Stimulated activated CD8-positive, alpha-beta memory T cell treated with anti-CD3 and anti-CD28 coated beads, Interleukin-12 subunit alpha, Interleukin-12 subunit beta, amount 100 ng/mL, for 4 hours (primary cell): ENCODE measurements at regions not wholly inside any gene's neighbourhood (a gene's known extent, or its start where the extent isn't known, plus 50 kb on each side); places are given as distances from the start of the nearest gene placed in this dataset.

Experiments used
- DNase-seq: peaks from one replicate; pipeline ENCODE4 v3.0.0-alpha.2; 2020; ENCODE audit warnings: low read depth

DNA sequence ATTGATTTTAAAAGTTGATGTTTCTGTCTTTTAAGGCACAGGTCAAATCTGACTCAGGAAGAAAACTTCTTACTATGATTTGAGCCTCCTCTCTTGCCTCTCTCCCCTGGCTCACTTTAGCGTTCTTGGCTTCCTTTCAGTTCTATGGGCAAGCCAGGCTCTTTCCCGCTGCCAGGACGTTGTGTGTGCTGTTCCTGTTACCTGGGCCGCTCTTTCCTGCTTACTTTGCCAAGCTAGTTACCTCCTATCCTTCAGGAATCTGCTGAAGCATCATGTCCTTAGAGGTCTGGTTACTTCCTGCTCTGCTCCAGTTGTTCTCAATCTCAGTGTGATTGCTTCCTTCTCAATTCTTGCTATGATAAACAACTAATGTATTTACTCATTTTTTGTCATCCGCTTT, 1108.5 kb upstream of the EEF2KMT start:
- no peak for DNase-seq

DNA sequence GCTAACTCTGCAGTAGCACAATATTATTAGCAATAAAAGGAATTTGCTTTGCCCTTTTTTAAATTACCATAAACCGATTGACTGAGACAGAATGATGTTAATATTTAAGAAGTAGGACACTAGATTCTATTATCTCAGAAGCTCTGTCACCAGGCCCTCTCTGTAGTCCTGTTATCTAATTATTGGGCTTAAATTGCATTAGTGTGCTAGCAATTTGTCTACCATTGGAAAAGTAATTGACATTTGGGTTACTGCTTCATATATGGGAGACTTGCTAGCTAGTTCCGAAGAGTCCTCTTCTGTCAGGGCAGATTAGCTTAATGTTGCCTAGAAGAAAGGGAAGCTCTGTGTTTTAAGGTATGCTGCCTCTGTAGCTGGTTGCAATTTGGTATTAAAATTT, 1107.3 kb upstream of the EEF2KMT start:
- DNase-seq, result no peak

DNA sequence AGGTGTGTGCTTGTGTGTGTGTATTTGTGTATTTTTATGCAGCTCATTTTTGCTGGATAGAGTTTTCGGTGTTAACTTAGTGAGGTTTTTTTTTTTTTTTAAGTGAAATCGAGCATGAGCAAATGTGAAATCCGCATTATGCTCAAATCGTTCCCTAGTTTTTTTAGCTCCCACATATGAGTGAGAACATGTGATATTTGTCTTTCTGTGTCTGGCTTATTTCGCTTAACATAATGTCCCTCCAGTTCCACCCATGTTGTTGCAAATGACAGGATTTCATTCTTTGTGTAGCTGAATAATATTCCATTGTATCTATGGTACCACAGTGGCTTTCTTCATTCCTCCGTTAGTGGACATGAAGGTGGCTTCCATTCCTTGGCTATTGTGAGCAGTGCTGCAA, 1103.3 kb upstream of the EEF2KMT start:
- no peak for DNase-seq

DNA sequence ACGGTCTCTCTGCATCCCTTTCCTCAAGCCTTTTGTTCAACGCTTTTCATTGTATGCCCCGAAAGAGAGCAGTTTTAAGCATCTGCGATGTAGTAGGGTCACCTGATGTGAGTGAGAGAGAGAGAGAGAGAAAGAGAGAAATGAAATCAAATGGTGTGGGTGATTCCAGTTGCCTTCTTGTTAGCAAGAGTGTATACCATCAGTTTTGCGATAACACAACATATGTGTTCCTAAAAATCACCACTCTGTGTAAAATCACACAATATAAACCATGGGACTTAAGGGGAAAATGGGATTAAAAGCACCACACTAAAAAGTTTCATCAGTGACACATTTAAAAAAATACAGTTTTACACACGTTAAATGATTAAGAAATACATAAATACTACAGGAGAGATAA, 1102.7 kb upstream of the EEF2KMT start:
- DNase-seq, result no peak

DNA sequence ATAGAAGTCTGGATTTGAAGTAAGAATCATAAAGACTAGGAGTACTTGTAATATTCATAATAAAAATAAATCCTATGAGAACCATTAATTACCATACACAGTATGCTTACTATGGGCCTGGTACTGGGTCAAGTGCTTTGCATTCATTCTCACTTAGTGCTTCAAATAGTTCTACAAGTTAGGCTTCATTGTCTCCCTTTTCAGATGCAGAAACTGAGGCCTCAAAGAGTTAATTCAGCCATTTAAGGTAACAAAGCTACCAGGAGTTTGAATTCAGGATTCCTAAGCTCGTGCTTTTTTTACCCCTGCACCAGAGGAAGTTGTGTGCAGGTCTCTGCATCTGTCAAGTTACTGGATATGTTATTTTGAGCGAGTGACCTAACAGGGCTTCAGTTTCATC, 1098.4 kb upstream of the EEF2KMT start:
- DNase-seq, result no peak

DNA sequence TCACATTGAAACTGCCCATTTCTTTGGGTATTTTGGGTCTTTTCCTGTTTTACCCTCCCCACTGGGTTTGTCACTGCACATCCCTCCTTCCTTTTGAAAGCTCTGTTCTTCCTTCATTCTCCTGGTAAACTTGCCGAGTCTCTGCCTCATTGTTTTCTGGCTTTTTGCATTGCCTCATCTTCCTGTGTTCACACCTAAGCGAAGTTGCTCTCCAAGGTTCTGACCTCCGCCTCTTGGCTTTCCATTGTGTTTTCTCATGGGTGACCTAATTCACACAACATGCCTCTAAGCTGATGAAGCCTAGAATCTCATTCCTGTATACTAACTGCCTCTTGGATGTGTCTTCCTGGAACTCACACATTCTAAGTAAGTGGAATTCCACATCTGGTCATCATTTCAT, 1096.1 kb upstream of the EEF2KMT start:
- no peak for DNase-seq

DNA sequence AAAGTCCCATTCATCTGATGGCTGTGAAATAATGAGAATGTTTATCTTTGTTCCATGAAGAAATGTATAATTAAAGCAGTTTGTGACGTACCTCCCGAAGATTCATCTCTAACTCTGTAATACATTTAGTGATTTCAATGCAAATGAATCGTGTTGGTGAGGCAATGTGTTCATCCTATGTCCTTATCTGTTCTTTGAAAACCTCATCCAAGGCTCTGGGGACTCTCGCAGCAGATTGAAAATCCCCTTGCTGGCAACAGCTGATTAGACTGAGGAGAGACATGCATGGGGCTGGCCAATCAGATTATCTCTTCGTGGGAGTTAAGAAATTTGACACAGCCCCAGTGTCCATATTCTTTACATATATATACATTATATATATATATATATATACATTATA, 1095.4 kb upstream of the EEF2KMT start:
- DNase-seq, result no peak

DNA sequence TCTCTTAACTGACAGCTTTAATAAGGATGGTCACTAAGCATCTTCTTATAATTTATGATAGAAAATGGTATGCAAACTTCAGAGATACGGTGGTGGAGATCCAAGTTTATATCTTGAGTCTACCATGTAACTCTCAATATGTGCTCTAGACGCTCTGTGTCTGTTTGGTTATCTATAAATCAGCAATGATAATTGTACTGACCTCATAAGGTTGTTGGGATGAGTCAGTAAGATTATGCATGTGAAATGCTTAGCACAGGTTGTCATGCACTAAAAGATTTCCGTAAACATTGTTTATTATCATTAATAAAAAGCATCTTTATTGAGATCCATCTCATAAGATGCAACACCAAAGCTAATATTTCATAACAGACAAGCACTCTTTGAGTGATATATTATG, 1094.9 kb upstream of the EEF2KMT start:
- no peak for DNase-seq

DNA sequence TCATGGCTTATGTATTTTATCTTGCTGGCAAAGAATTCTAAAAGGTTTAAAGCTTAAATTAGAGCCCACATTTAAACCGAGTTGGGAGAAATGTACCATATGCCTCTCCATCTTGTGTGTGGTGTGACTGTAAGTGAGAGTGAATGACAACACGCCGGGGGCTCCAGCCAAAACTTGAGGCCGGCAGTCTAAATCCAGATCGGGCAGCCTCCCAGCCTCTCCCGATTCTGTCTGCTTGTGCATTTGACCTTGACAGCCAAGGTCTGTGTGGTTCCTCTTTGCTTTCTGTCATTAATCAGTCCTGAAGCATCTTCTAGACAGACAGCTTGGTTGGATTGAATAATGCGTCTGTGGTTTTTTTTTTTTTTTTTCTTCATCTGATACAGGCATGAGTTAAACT, 1093.2 kb upstream of the EEF2KMT start:
- DNase-seq, result no peak

DNA sequence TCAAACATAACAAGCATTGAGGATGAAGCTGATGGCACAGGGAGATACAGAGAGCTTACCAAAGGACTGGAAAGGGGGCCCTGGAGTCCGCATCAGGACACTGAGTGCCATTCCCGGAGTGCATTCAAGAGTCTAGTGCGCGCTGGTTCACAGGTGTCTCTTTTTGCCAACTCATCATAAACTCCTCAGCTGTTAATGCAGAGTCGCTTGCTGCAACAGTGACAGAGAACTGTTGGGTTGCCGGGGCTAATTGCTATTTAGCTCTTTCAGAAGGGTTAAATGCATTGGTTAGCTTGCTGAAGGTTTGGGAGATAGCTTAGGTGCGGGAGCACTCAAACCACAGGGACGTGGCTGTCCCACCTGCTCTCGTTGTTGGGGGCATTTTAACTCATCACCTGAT, 1091.6 kb upstream of the EEF2KMT start:
- no peak for DNase-seq

DNA sequence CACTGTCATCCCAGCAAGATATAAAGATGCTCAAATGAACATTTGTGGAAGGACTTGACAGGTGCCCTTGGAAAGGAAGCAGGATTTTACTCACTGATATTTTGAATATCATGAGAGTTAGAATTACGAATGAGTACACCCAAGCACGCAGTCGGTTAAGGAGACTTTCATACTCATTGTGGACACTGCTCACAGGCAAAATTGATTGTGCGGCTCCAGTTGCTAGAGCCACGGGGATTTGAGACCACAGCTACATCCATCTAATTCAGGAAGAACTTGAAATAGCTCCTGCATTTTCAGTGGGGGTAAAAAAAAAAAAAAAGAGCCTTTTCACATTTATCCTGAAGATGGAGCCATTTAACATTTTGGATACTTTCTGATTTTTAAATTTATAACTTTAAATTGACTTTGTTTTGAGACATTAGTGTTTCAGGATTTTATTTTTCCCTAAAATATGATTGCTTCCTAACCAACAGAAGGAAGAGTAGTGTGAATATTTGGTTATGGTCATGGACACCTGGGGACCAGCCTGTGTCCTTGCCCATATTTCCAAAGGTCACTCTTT, 1080.1 kb upstream of the EEF2KMT start:
- DNase-seq, result no peak

DNA sequence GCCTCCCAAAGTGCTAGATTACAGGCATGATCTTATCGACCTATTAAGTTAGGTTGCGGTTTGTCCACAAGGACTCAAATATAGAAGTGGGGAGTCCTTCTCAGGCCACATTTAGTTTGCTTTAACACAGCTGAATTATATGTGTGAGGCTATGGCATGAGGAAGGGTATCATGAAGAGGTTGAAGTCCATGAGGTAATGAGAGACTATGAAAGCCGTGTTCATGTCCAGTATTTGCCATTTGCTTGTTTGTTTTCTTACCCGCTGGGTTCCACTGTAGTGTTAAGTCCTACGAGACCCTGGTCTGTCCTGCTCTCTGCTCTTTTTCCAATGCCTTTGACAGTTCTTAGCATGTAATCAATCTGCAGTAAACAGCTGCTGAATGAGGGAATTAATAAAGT, 1072.4 kb upstream of the EEF2KMT start:
- DNase-seq, result no peak

DNA sequence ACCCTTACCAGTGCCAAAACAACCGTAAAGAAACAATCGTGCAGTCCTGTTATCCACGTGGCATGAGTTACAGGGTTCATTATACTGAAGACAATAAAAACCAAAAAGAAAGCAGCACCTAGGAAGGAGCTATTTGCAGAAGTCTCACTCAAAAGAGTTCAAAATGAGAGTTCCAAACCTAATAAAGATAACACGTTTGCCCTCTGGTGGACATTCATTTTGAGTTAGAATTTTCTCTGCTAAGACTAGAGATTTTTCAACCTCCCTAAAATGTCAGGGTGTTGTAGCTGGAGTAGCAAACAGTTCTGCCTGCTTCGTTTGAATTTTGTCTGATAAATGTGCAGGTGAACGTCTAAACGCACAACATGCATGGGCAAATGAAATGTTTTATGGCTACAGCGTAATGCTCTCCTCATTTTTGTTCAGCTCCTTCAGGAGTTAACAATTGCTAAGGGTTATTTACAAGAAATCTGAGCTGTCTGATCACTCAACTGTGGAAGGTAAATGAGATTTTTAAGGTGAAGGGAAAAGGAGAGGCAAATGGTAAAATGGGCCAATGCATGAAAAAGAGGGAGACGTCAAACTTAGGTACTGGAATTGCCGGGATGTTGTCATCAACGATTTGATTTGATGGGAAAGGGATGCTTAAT, 1067.9 kb upstream of the EEF2KMT start:
- no peak for DNase-seq

DNA sequence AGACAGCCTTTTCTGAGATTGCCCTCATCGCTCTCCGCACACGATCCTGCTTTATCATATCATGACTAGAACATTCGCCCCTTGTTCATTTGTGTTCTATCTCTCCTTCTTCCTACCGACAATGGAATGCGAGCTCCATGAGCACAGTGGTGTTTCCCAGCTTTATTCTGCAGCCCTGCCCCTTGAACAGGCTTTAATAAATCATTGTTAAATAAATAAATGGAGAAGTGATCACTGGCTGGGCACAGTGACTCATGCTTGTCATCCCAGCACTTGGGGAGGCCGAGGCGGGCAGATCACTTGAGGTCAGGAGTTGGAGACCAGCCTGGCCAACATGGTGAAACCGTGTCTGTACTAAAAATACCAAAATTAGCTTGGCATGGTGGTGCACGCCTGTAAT, 1063.3 kb upstream of the EEF2KMT start:
- DNase-seq, result no peak

DNA sequence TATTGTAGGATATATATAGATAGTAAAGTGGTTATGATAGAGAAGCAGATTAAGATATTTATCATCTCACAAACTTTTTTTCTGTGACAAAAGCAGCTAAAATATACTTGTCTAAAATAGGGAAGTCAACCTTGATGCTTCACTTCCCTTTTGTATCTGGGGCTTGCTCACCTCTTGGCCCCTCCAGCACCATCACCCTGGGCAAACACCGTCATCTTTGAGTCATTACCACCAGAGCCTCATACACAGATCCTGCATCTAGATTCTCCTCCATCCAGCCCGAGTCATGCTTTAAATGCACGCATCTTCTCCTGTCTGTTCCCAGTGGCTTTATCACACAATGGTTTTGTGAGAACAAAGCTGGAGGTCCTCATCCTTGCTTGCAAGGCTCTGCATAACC, 1062.7 kb upstream of the EEF2KMT start:
- DNase-seq, result no peak

DNA sequence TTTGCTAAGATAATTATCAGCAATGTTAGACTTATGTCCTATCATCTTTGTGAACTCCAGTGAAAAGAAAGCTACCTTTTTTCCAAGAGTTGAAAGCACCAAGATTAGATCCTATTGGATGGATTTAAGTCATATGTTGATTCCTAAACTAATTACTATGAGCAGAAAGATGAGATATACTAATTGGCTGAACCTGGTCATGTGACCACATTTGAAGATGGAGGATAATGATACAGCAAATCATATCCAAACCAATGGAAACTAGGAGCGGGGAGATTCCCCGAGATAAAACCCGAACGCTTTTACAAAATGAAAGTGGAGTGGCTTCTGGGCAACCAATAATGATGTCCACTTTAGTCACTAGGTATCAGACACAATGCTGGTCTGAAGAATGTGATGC, 1060.2 kb upstream of the EEF2KMT start:
- DNase-seq, result no peak

DNA sequence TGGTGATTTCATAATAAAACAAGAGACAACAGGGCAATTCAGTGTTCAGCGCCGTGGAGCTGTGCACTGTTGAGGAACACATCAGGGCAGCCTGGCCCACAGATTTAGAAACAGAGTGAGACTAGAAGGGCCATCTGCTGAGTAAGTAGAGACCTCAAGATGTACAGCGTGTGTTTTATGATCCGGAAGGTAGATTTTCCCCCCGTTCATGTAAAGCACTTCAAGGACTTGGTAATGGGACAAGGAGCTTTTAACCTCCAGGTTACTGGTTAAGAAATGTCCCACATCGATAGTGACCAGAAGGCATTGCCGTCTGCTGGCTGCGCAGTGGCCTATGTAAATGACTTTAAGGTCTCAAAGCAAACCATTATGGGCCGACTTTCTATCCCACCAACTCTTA, 1057.7 kb upstream of the EEF2KMT start:
- DNase-seq, result no peak

DNA sequence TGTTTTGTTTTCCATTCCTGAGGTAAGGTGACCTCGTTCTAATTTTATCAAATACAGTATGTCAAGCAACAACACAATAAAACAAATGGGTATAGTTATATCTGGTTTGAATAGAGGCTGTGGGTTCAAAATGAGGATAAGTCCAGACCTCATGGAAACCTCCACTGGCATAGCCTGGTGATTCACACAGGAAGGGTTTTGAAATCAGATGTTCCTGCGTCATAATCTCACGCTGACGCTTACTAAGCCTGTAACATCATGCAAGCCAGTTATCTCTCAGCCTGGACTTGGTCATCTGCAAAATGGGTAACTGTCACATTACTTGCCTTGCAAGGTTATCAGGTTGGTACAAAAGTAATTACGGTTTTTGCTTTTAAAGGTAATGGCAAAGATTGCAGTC, 1056.3 kb upstream of the EEF2KMT start:
- no peak for DNase-seq

DNA sequence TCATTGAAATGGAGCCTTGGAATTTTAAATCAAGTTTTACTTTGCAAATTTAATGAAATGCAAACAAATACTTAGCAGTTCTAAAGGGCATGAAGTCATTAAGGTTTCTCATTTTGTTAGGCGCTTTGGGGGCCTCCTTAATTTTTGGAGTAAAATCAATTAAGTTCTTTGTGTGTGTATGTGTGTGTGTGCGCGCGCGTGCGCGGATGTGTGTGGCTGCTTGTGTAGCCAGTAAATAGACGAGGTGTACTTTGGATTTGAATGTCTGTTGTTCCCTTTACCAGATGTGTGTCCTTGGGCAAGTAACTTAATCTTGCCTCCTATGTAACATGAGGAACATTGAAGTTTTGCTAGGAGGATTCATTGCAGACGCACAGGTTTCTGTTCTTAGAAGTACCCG, 1051.4 kb upstream of the EEF2KMT start:
- no peak for DNase-seq

DNA sequence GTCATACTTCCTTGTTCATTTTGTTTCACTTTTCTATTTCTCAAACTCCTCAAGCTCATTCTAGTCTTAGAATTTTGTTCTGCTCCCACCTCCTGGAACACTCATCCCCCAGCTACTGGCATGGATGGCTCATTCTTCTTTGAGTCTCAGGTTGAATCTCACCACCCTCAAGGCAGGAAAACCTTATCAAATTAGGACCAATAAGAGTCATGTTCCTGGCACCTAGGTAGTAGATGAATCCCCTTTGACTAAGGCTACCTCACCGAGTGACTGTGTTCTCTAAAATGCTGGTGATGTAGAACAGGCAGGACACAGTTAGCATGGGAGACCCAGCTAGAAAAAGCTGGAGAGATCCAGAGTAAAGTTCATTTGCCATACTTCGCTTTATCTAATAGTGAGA, 1050.8 kb upstream of the EEF2KMT start:
- no peak for DNase-seq

DNA sequence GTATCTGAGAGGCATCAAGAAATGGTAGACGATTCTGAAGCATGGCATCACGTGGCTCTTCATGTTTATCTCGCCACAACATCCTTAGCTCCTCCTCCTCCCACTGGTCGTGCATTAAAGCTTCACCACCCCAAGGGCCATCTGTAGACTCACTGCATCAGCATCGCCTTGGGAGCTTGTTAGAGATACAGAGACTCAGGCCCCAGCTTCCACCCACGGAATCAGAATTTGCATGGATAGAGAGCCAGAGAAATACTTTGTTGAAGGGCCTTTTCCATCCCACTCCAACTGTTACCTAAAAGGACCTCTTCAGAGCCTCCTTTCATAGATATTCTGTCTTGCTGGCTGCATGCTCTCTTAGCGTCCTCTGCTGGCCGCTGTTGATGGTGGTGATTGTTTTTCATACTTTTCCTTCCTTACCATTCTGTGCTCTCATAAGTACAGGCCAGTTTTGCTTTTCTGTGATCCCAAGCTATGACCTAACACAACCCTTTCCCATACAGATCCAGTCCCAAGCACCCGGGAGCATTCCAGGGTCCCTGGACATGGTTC, 1049.4 kb upstream of the EEF2KMT start:
- DNase-seq, result no peak

DNA sequence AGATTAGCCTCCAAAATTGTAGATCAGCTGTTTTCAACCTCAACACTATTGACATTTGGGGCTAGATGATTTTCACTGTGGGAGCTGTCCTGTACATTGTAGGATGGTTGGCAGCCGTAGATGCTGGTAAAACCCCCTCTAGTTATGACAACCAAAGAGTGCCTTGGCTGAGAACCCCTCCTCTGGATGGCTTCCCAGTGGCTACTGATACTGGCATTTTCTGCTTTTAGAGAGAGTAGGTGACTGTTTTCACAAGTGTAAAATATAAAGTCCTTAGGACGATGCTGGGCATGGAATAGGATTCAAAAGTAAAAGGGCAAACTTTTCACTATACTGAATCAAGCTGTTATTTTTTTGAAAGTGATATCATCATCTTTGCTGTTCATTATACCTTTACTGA, 1048.8 kb upstream of the EEF2KMT start:
- DNase-seq, result no peak

DNA sequence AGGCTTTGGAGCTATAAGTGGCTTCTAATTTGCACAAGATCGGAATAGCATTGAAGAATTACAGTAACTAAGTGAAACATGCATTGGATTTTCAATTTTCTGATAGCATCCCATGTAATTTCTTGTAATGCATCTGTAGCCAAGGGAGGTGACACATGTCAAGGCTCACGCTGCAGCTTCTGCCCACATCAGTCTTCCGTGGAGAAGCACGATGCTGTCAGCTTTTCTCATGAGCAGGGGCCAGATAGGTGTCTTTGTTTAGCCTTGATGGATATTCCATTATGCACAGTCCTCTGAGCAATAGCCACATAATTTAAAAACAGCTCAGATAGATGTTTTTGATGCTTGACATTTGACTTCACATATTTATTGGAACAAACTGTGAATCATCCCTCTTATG, 1046.9 kb upstream of the EEF2KMT start:
- DNase-seq, result no peak

DNA sequence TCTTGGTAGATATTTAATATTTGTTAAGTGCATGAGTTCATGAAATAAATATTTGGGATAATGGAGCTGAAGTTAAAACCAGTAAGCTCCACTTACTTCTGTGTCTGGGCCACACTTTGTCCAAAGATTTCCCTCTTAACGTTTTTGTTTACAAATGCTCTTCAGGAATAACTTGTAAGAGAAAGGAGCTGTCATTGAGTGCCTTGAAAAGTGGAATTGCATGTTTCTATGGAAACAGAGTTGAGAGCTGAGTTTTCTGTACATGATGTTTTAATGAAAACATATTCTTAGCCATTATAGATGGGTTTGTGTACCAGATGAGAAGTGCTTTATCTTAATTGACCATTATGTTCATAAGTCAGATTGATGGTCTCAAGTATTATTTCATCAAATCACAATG, 1045.4 kb upstream of the EEF2KMT start:
- no peak for DNase-seq
